GM23338 (cell line): ENCODE measurements at regions not wholly inside any gene's neighbourhood (a gene's known extent, or its start where the extent isn't known, plus 50 kb on each side); places are given as distances from the start of the nearest gene placed in this dataset.

Experiments used
- CREB1 ChIP-seq: fragments of 250-450 bp; sonication (Bioruptor Pico); IDR thresholded peaks from 2 replicates; pipeline ENCODE4 v1.5.0; 2020; ENCODE audit warnings: low read depth, mild to moderate bottlenecking, moderate library complexity
- EZH2 ChIP-seq: fragments of 200-600 bp; sonication (generic); IDR thresholded peaks from one replicate; pipeline ENCODE4 v1.8.0; 2017; ENCODE audit warnings: antibody characterized with exemption, mild to moderate bottlenecking, low read depth; ENCODE audit not compliant: unreplicated experiment
- EZH2phosphoT487 ChIP-seq: fragments of 200-600 bp; sonication (generic); IDR thresholded peaks from one replicate; pipeline ENCODE4 v1.8.1; 2018; ENCODE audit warnings: antibody characterized with exemption; ENCODE audit not compliant: unreplicated experiment
- JUNB ChIP-seq: IDR thresholded peaks from one replicate; pipeline ENCODE4 v1.6.1; 2016; ENCODE audit warnings: antibody characterized with exemption; ENCODE audit not compliant: unreplicated experiment
- NANOG ChIP-seq: IDR thresholded peaks from 2 replicates; pipeline ENCODE4 v1.6.1; 2016; ENCODE audit warnings: antibody characterized with exemption, borderline replicate concordance
- POLR2AphosphoS5 ChIP-seq: IDR thresholded peaks from 2 replicates; pipeline ENCODE4 v1.6.1; 2016; ENCODE audit warnings: antibody characterized with exemption, low read depth
- STAT1 ChIP-seq: IDR thresholded peaks from one replicate; pipeline ENCODE4 v1.6.1; 2016; ENCODE audit warnings: antibody characterized with exemption; ENCODE audit not compliant: unreplicated experiment
- TF ChIP-seq, protein P1 (sequence below), 2 experiments: fragments of 200-600 bp in 1 of 2; sonication (generic) in 1 of 2; conservative IDR thresholded peaks; 2 replicates each; pipeline versions ENCODE4 v1.5.1 to v1.6.1; 2016 to 2017; ENCODE audit warnings: antibody characterized with exemption in 2 of 2, low read depth in 2 of 2, mild to moderate bottlenecking in 2 of 2, moderate library complexity in 1 of 2
- TF ChIP-seq, protein P2 (sequence below): IDR thresholded peaks from one replicate; pipeline ENCODE4 v1.6.1; 2018; ENCODE audit warnings: antibody characterized with exemption; ENCODE audit not compliant: unreplicated experiment
- TF ChIP-seq, protein P3 (sequence below): IDR thresholded peaks from 2 replicates; pipeline ENCODE4 v1.6.1; 2016; ENCODE audit warnings: antibody characterized with exemption

DNA sequence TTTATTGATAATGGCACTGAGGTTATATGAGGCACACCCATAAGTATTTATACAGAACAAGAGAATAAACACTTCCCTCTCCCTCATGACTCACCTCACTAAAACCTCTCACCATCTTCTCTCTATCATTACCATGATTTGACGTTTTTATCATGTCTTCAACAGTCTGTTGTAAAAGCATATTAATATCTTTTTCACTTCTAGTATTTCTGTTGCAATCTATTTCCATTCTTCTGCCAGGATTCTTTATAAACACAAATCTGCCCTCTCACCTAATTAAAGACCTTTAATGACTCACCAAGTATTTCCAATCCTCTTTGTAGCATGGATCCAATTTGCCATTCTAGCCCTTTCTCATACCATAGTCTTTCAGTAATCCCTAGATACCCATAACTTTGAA lies 527.7 kb downstream of the SLC16A7 start:
- TF ChIP-seq EZH2 (no peak), POLR2AphosphoS5 (no peak), EZH2phosphoT487 (no peak), CREB1 (CRISPR knock-in tag) (no peak), JUNB (no peak), STAT1 (no peak), NANOG (no peak)
- TF ChIP-seq, protein P1, sequence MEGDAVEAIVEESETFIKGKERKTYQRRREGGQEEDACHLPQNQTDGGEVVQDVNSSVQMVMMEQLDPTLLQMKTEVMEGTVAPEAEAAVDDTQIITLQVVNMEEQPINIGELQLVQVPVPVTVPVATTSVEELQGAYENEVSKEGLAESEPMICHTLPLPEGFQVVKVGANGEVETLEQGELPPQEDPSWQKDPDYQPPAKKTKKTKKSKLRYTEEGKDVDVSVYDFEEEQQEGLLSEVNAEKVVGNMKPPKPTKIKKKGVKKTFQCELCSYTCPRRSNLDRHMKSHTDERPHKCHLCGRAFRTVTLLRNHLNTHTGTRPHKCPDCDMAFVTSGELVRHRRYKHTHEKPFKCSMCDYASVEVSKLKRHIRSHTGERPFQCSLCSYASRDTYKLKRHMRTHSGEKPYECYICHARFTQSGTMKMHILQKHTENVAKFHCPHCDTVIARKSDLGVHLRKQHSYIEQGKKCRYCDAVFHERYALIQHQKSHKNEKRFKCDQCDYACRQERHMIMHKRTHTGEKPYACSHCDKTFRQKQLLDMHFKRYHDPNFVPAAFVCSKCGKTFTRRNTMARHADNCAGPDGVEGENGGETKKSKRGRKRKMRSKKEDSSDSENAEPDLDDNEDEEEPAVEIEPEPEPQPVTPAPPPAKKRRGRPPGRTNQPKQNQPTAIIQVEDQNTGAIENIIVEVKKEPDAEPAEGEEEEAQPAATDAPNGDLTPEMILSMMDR (conservative IDR thresholded peaks at IDR 0.05; ENCODE audit: low read depth in 2 of 2), result no peak
- TF ChIP-seq, protein P2, sequence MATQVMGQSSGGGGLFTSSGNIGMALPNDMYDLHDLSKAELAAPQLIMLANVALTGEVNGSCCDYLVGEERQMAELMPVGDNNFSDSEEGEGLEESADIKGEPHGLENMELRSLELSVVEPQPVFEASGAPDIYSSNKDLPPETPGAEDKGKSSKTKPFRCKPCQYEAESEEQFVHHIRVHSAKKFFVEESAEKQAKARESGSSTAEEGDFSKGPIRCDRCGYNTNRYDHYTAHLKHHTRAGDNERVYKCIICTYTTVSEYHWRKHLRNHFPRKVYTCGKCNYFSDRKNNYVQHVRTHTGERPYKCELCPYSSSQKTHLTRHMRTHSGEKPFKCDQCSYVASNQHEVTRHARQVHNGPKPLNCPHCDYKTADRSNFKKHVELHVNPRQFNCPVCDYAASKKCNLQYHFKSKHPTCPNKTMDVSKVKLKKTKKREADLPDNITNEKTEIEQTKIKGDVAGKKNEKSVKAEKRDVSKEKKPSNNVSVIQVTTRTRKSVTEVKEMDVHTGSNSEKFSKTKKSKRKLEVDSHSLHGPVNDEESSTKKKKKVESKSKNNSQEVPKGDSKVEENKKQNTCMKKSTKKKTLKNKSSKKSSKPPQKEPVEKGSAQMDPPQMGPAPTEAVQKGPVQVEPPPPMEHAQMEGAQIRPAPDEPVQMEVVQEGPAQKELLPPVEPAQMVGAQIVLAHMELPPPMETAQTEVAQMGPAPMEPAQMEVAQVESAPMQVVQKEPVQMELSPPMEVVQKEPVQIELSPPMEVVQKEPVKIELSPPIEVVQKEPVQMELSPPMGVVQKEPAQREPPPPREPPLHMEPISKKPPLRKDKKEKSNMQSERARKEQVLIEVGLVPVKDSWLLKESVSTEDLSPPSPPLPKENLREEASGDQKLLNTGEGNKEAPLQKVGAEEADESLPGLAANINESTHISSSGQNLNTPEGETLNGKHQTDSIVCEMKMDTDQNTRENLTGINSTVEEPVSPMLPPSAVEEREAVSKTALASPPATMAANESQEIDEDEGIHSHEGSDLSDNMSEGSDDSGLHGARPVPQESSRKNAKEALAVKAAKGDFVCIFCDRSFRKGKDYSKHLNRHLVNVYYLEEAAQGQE, result no peak
- TF ChIP-seq, protein P3, sequence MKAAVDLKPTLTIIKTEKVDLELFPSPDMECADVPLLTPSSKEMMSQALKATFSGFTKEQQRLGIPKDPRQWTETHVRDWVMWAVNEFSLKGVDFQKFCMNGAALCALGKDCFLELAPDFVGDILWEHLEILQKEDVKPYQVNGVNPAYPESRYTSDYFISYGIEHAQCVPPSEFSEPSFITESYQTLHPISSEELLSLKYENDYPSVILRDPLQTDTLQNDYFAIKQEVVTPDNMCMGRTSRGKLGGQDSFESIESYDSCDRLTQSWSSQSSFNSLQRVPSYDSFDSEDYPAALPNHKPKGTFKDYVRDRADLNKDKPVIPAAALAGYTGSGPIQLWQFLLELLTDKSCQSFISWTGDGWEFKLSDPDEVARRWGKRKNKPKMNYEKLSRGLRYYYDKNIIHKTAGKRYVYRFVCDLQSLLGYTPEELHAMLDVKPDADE, result no peak
